ENCODE measurements at regions not wholly inside any gene's neighbourhood (a gene's known extent, or its start where the extent isn't known, plus 50 kb on each side); places are given as distances from the start of the nearest gene placed in this dataset.

GRCh38 chr4:180694875-180695274, 1548.3 kb upstream of the TENM3 start:
- in situ Hi-C loops (cut with HindIII; ENCODE audit: low sequenced_read_pairs) = no loop called here
- DNase-seq (ENCODE audit: low read depth, low spot score) = no peak
- TF ChIP-seq CTCF (IDR thresholded peaks at IDR 0.05; ENCODE audit: low read depth, low read length) = no peak
- no peak overlapping the region for H3K4me3 ChIP-seq (ENCODE audit: low read depth, low read length)

- TF ChIP-seq CTCF (IDR thresholded peaks at IDR 0.05; ENCODE audit: low read depth, low read length) = no peak
- no peak overlapping the region for H3K4me3 ChIP-seq (ENCODE audit: low read depth, low read length)
- in situ Hi-C loops (cut with HindIII; ENCODE audit: low sequenced_read_pairs) = no loop called here
- DNase-seq (ENCODE audit: low read depth, low spot score) = peak; percentile 92
Observed at GRCh38 chr4:180695851-180696250, 1547.4 kb upstream of the TENM3 start.

GRCh38 chr4:180696460-180697092, 1546.6 kb upstream of the TENM3 start:
- H3K4me3 ChIP-seq (ENCODE audit: low read depth, low read length) = no peak overlapping the region
- no peak for DNase-seq (ENCODE audit: low read depth, low spot score)
- no peak for TF ChIP-seq CTCF (IDR thresholded peaks at IDR 0.05; ENCODE audit: low read depth, low read length)
- in situ Hi-C loops (cut with HindIII; ENCODE audit: low sequenced_read_pairs) = no loop called here

GRCh38 chr4:180698550-180699195, 1544.5 kb upstream of the TENM3 start:
- DNase-seq (ENCODE audit: low read depth, low spot score) = no peak
- H3K4me3 ChIP-seq (ENCODE audit: low read depth, low read length) = no peak overlapping the region
- in situ Hi-C loops (cut with HindIII; ENCODE audit: low sequenced_read_pairs) = no loop called here
- TF ChIP-seq CTCF (IDR thresholded peaks at IDR 0.05; ENCODE audit: low read depth, low read length) = no peak

DNA sequence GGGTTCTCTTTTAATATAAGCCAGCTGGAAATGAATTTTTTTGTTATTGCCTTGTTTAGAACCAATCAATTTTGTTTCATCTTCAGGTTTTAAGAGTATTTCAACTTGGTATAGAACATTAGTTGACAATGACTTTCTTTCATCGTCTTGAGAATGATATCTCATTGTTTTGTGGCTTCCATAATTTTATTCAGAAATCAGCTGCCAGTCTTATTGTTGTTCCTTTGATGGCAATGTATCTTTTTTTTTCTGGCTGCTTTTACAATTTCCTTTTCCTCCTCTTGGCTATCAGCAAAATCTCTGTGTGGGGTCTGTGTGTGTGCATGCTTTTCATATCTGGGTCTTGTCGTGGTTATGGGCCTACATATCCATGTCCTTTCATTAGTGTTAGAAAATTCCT, 1536.4 kb upstream of the TENM3 start:
- H3K4me3 ChIP-seq (ENCODE audit: low read depth, low read length) = no peak overlapping the region
- DNase-seq (ENCODE audit: low read depth, low spot score) = no peak
- no peak for TF ChIP-seq CTCF (IDR thresholded peaks at IDR 0.05; ENCODE audit: low read depth, low read length)
- in situ Hi-C loops (cut with HindIII; ENCODE audit: low sequenced_read_pairs) = no loop called here

DNA sequence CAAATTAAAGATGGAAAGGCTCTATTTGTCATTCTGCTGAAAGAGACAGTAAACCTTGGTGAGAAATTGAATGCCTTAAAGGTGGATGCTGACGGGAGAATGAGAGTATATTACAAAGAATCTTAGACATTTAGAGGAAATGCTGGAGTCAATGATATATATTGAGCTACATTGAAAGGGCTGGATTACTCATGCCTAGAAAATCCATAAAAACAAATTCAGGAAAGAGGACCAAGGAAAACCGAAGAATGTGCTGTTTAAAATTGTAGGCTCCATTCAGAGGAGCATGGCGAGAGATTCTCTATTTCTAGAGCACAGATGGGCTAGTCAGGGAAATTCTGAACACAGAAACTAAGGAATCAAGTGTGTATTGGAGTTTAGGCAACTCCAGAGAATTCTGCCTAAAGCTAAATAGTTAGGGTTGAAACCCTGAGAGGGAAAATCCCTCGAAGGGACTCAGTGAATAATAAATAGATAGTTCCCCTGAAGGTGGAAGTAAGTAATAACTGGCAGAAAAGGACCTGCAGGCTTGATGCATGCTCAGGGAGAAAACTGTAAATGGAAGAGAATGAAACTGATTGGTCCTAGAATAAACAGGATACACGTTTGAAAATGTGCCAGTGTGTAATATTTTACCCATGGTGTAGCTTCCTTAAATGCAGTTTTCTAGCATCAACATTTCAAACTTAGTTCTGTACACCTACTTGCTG, 1532.4 kb upstream of the TENM3 start:
- no peak for TF ChIP-seq CTCF (IDR thresholded peaks at IDR 0.05; ENCODE audit: low read depth, low read length)
- no peak overlapping the region for H3K4me3 ChIP-seq (ENCODE audit: low read depth, low read length)
- peak; percentile 40 for DNase-seq (ENCODE audit: low read depth, low spot score)
- in situ Hi-C loops (cut with HindIII; ENCODE audit: low sequenced_read_pairs) = no loop called here

All from astrocyte of the spinal cord (primary cell).